ENCODE measurements at regions not wholly inside any gene's neighbourhood (a gene's known extent, or its start where the extent isn't known, plus 50 kb on each side); places are given as distances from the start of the nearest gene placed in this dataset.

GRCh38 chr9:18018661-18019060 lies 439.8 kb downstream of the SH3GL2 start:
- Histone ChIP-seq H4K20me1 (replicated peaks; ENCODE audit: control insufficient read depth, extremely low read depth, insufficient read depth, low read length) (no peaks in the 10 kb centered on the region), H3K79me2 (ENCODE audit: control insufficient read depth, insufficient read depth, low read length) (no peaks in the 10 kb centered on the region), H3K27me3 (ENCODE audit: control insufficient read depth in 2 of 2, insufficient read depth in 2 of 2, low read length in 2 of 2) (peaks cover 3% of the 10 kb centered on the region in 2 experiments), H3K4me3 (replicated peaks in 1 of 3; ENCODE audit: insufficient read depth in 1 of 3, low read depth in 1 of 3, low read length in 3 of 3) (no peak overlapping the region), H3K36me3 (ENCODE audit: control insufficient read depth in 2 of 2, extremely low read depth in 1 of 2, insufficient read depth in 2 of 2, low read length in 2 of 2) (no peaks in the 10 kb centered on the region), H3K9me1 (replicated peaks; ENCODE audit: control insufficient read depth, extremely low read depth, insufficient read depth, low read length) (no peaks in the 10 kb centered on the region), H3K4me1 (ENCODE audit: control insufficient read depth, extremely low read depth, insufficient read depth, low read length) (peaks cover 4% of the 10 kb centered on the region), H3K4me2 (ENCODE audit: insufficient read depth, low read length) (no peak overlapping the region), H3K9me3 (replicated peaks; ENCODE audit: control insufficient read depth, insufficient read depth, low read length) (no peaks in the 10 kb centered on the region), H3K9ac (replicated peaks; ENCODE audit: extremely low read depth, insufficient read depth, low read length) (no peak overlapping the region), H3K27ac (ENCODE audit: insufficient read depth, low read depth, low read length) (no peak overlapping the region), H2AFZ (ENCODE audit: low read depth, low read length) (no peak overlapping the region)
- POLR2A ChIA-PET = no interaction called here
- intact Hi-C loops (cut with micrococcal nuclease) (no loop called here), dilution Hi-C loops (cut with MboI; ENCODE audit: extremely low pct_ligation_motif_present, low sequenced_read_pairs) (no loop called here)
- CTCF ChIA-PET = no interaction called here
- DNase-seq (ENCODE audit: low read depth, low spot score) = no peak
- no peak for FAIRE-seq
- TF ChIP-seq CTCF (IDR thresholded peaks at IDR 0.05; ENCODE audit: extremely low read depth in 1 of 2, insufficient read depth in 1 of 2, low read depth in 1 of 2, low read length in 2 of 2) (no peak), JUN (IDR thresholded peaks at IDR 0.05; ENCODE audit: borderline replicate concordance, insufficient read depth, insufficient read length, low read depth) (no peak)
- BruUV-seq (replicated peaks) = no TSS peak

- H3K9me3 ChIP-seq (replicated peaks; ENCODE audit: control insufficient read depth, insufficient read depth, low read length) = no peaks in the 10 kb centered on the region
- H4K20me1 ChIP-seq (replicated peaks; ENCODE audit: control insufficient read depth, extremely low read depth, insufficient read depth, low read length) = no peaks in the 10 kb centered on the region
- no peak overlapping the region for H2AFZ ChIP-seq (ENCODE audit: low read depth, low read length)
- H3K9me1 ChIP-seq (replicated peaks; ENCODE audit: control insufficient read depth, extremely low read depth, insufficient read depth, low read length) = no peaks in the 10 kb centered on the region
- DNase-seq (ENCODE audit: low read depth, low spot score) (no peak), FAIRE-seq (no peak)
- no peak overlapping the region for H3K4me3 ChIP-seq (replicated peaks in 1 of 3; ENCODE audit: insufficient read depth in 1 of 3, low read depth in 1 of 3, low read length in 3 of 3)
- H3K27me3 ChIP-seq (ENCODE audit: control insufficient read depth in 2 of 2, insufficient read depth in 2 of 2, low read length in 2 of 2) = peaks cover 0 to 3% of the 10 kb centered on the region in 2 experiments
- dilution Hi-C loops (cut with MboI; ENCODE audit: extremely low pct_ligation_motif_present, low sequenced_read_pairs) (no loop called here), intact Hi-C loops (cut with micrococcal nuclease) (no loop called here)
- no peaks in the 10 kb centered on the region for H3K79me2 ChIP-seq (ENCODE audit: control insufficient read depth, insufficient read depth, low read length)
- no TSS peak for BruUV-seq (replicated peaks)
- ChIA-PET POLR2A (no interaction called here), CTCF (no interaction called here)
- no peak overlapping the region for H3K4me2 ChIP-seq (ENCODE audit: insufficient read depth, low read length)
- peaks cover 5% of the 10 kb centered on the region for H3K4me1 ChIP-seq (ENCODE audit: control insufficient read depth, extremely low read depth, insufficient read depth, low read length)
- no peaks in the 10 kb centered on the region for H3K36me3 ChIP-seq (ENCODE audit: control insufficient read depth in 2 of 2, extremely low read depth in 1 of 2, insufficient read depth in 2 of 2, low read length in 2 of 2)
- H3K27ac ChIP-seq (ENCODE audit: insufficient read depth, low read depth, low read length) = no peak overlapping the region
- TF ChIP-seq JUN (IDR thresholded peaks at IDR 0.05; ENCODE audit: borderline replicate concordance, insufficient read depth, insufficient read length, low read depth) (no peak), FOS (IDR thresholded peaks at IDR 0.05; ENCODE audit: borderline replicate concordance, insufficient read depth, low read length) (no peak), EZH2 (IDR thresholded peaks at IDR 0.05; ENCODE audit: borderline replicate concordance, low read depth, low read length, severe bottlenecking) (no peak), CTCF (IDR thresholded peaks at IDR 0.05; ENCODE audit: extremely low read depth in 1 of 2, insufficient read depth in 1 of 2, low read depth in 1 of 2, low read length in 2 of 2) (no peak), MAX (IDR thresholded peaks at IDR 0.05; ENCODE audit: insufficient read depth, insufficient read length) (no peak), POLR2AphosphoS5 (IDR thresholded peaks at IDR 0.05; ENCODE audit: insufficient read depth, low read depth, low read length) (no peak), GATA2 (IDR thresholded peaks at IDR 0.05; ENCODE audit: insufficient read depth, insufficient read length, low read depth, low read length) (no peak), POLR2A (IDR thresholded peaks at IDR 0.05; ENCODE audit: low read depth, low read length) (no peak), MYC (IDR thresholded peaks at IDR 0.05; ENCODE audit: low read depth, low read length) (no peak)
- H3K9ac ChIP-seq (replicated peaks; ENCODE audit: extremely low read depth, insufficient read depth, low read length) = no peak overlapping the region
These were observed 441.4 kb downstream of the SH3GL2 start for GRCh38 chr9:18020121-18020745.
